HG03558 (cell line): ENCODE measurements at regions not wholly inside any gene's neighbourhood (a gene's known extent, or its start where the extent isn't known, plus 50 kb on each side); places are given as distances from the start of the nearest gene placed in this dataset.

Experiments
- ATAC-seq: cut with Tn5 transposase; IDR thresholded peaks from one replicate; pipeline ENCODE4 v1.9.1; 2021; ENCODE audit warnings: moderate number of reproducible peaks; ENCODE audit not compliant: unreplicated experiment; ENCODE audit errors: extremely low read depth

- ATAC-seq, result no peak
Observed at GRCh38 chr6:170483413-170483812, 69.7 kb downstream of the PSMB1 start.

DNA sequence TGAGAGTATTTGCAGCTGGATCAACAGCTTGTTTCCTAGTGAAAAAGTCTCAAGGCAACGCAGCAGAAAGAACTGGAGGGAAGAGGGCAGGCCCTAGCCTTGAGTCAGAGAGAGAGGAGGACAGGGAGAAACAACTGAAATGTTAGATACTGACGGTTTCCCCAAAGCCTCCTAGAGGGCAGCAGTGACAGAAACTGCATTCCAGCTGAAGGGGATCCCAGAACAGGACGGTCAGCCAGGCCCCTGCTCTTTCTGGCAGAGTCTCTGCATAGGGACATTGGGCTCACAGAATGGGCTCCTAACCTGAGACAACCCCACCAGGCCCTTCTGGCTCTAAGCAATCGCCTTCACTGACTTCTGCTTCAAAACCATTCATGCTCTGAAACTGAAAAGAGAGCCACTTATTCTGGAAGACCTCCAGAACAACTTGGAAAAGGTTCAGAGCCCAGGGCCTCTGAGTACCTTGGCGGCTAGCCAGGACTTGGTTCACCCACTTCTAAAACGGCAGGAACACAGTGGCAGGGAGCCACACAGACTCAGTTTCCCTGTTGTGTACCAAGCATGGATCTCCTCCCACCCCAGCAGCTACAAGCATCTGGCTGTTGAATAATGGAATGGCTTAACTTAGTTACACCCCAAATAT, 72.9 kb downstream of the PSMB1 start:
- no peak for ATAC-seq

GRCh38 chr6:170476360-170476759, 76.7 kb downstream of the PSMB1 start:
- ATAC-seq, result no peak

- ATAC-seq, result no peak
Observed at GRCh38 chr6:170475118-170475517, 78.0 kb downstream of the PSMB1 start.

GRCh38 chr6:170473801-170474200, 79.3 kb downstream of the PSMB1 start:
- ATAC-seq, result no peak

- ATAC-seq, result no peak
Observed at GRCh38 chr6:170473301-170473717, 79.8 kb downstream of the PSMB1 start.

- no peak for ATAC-seq
Observed at GRCh38 chr6:170471491-170471890, 81.6 kb downstream of the PSMB1 start.

DNA sequence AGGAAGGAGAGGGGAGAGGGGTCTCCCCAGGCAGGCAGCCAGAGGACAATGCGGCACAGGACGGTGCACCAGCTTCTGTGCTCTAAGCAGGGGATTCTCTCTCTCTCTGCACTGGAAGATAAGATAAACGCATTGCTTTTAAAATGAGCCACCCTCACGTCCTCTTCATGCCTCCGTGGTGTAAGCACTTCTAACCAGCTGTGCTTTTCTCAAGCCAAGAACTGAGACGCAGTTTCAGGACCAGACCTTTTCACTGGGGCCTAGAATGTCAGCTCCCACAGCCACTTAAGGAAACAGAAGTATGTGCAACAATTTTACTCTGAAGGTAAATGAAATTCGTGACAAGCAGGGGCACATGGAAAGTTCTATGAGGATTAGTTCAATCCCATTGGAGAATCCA, 82.4 kb downstream of the PSMB1 start:
- no peak for ATAC-seq

- ATAC-seq, result no peak
Observed at GRCh38 chr6:170464524-170464979, 88.6 kb downstream of the PSMB1 start.

DNA sequence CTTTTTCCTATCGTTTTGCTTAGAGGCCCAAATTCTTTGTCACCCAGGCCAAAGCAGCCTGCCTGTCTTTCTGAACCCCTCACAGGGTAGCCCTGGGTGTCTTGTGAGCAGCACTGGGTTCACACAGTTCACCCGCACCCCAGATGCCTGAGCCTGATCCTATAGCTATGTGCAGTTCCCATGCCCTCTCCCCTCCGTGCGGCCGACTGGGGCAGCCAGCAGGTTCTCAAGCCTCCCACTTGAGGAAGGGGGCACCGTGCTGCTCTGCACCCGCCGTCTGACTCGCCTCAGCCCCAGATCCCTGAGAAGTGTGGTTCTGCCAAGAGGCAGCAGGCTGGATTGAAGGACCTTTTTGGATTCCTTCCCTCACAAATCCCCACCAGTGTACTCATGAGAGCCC, 89.0 kb downstream of the PSMB1 start:
- ATAC-seq, result no peak

- no peak for ATAC-seq
Observed at GRCh38 chr6:170463101-170463721, 89.9 kb downstream of the PSMB1 start.

DNA sequence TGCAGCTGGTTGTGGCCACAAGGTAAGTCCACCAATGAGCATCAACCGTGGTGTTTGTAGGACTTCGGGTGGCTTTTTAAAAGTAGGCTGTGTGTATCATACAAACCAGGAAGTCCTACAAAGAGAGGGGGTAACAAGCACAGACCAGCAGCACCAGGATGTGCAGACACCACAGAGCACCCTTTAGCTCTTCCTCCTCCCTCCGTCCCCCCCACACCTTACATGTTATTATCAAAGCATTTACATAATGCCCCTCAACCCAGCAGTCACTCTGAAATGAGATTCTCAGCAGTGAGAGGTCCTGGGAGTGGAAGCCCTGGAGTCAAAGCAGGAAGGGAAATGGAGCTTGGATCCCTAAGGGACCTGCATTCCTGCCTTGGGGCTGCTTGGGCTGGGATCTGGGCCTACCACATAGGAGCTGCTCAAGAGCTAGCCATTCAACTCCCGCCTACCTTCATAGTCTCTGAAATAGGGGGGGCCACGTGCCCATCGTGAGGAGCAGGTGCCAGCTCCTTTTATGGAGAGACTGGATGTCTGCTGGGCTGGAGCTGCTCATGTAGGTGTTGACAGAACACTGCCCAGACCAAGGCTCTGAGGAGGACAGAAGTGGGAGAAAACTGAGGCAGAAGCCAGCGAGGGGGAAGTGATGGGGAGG, 90.6 kb downstream of the PSMB1 start:
- no peak for ATAC-seq

- no peak for ATAC-seq
Observed at GRCh38 chr6:170461556-170462365, 91.3 kb downstream of the PSMB1 start.

DNA sequence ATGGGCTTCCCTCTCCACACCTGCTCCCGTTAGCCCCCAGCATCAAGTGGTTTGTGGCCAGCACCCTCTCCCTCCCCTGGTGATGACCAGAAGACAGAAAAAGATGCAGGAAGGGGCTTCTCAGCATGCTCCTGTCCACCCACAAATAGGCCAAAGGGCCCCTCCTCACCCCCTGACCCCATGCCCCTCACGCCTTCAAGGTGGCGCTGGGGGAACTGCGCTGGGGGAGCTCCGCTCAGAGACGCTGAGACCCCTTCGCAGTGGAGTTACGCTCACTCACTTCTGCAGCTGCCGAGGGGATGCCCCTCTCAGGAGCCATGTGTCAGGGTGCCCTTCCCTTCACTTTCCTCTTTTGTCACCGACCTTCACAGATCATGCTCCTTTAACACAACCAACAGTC, 92.0 kb downstream of the PSMB1 start:
- ATAC-seq, result no peak

GRCh38 chr6:170460641-170461040, 92.5 kb downstream of the PSMB1 start:
- ATAC-seq, result no peak

DNA sequence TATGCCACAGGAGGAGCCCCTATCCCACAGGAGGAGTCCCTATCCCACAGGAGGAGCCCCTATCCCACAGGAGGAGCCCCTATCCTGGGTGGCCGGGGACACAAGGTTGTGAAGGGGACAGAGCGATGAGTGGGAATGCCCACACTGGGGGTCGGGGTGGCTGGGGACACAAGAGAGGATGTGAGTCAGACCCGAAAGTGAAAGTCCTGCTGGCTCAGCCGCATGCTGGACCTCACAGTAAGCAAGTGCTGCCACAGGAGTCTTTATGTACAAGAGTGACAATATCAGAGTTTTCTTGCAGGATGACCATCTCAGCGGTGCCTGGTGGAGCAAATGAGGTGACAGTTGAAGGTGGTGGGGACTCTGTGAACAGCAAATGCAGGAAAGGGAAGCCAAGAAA, 93.7 kb downstream of the PSMB1 start:
- ATAC-seq, result peak; percentile 49

GRCh38 chr6:170456886-170457698, 96.0 kb downstream of the PSMB1 start:
- no peak for ATAC-seq
